Heart right ventricle (tissue), 16 donors: ENCODE measurements at regions not wholly inside any gene's neighbourhood (a gene's known extent, or its start where the extent isn't known, plus 50 kb on each side); places are given as distances from the start of the nearest gene placed in this dataset.

ENCODE experiments used
- ATAC-seq, 8 donors: fragments of 200-7000 bp; cut with Tn5 transposase; one replicate each; pipeline ENCODE4 v1.9.1; 2020; ENCODE audit warnings: mild to moderate bottlenecking in 8 of 8, moderate library complexity in 8 of 8, moderate number of reproducible peaks in 1 of 8
- DNase-seq, 2 donors: peaks; one replicate each; pipeline ENCODE4 v3.0.0-alpha.2; 2020
- H3K27ac ChIP-seq, 10 donors: fragments of 200-600 bp; sonication (generic) in 2 of 10; one replicate each; pipeline versions ENCODE4 v1.5.0 to v1.8.0; 2020 to 2022; ENCODE audit warnings: mild to moderate bottlenecking in 3 of 10
- H3K27me3 ChIP-seq, 7 donors: fragments of 200-600 bp; one replicate each; pipeline ENCODE4 v1.8.0; 2021 to 2022; ENCODE audit warnings: mild to moderate bottlenecking in 2 of 7
- H3K36me3 ChIP-seq, 9 donors: fragments of 200-600 bp; sonication (generic) in 1 of 9; one replicate each; pipeline versions ENCODE4 v1.5.0 to v1.8.0; 2020 to 2022; ENCODE audit warnings: mild to moderate bottlenecking in 2 of 9
- H3K4me1 ChIP-seq, 9 donors: fragments of 200-600 bp; sonication (generic) in 1 of 9; one replicate each; pipeline versions ENCODE4 v1.5.0 to v1.8.0; 2020 to 2022; ENCODE audit warnings: mild to moderate bottlenecking in 4 of 9
- H3K4me3 ChIP-seq, 10 donors: fragments of 200-600 bp; sonication (generic) in 2 of 10; one replicate each; pipeline versions ENCODE4 v1.5.0 to v1.8.0; 2020 to 2022; ENCODE audit warnings: mild to moderate bottlenecking in 7 of 10, moderate library complexity in 2 of 10
- H3K9me3 ChIP-seq, 11 donors: fragments of 200-600 bp in 10 of 11; sonication (generic) in 2 of 11; one replicate each; pipeline versions ENCODE4 v1.5.0 to v1.8.0; 2013 to 2022; ENCODE audit warnings: mild to moderate bottlenecking in 2 of 11, control low read depth in 1 of 11, moderate library complexity in 1 of 11
- WGBS, 2 donors: extraction: QIAGEN DNeasy Blood & Tissue Kit; methylation state at CpG; one replicate each; pipeline ENCODE4 v1.1.7; 2013; ENCODE audit warnings: inconsistent platforms in 1 of 2; 5-methylcytosine and 5-hydroxymethylcytosine counted together
- intact Hi-C, 10 donors: fragments of 100-400 bp; cut with DNase I; formaldehyde crosslinking; loops; one replicate each; pipeline versions ENCODE4 v1.11.1 to v1.14.2; 2022
- TF ChIP-seq, protein P1 (sequence below), 9 donors: fragments of 200-600 bp; sonication (generic) in 2 of 9; IDR thresholded peaks; one replicate each; pipeline versions ENCODE4 v1.5.0 to v1.8.0; 2021 to 2022; ENCODE audit warnings: antibody characterized with exemption in 9 of 9, mild to moderate bottlenecking in 5 of 9, moderate library complexity in 1 of 9
- donor health status: Arrhythmogenic right ventricular cardiomyopathy.
- donor health status: ischemic (EF 13 %, LVEDD 7.1; RV severe dilation, severe dysfunction).
- donor health status: healthy with polysubstance abuse.
- donor health status: DM: no; HTN: yes; CAD: no.
- donor health status: DM: no; HTN: no; CAD: no.
- donor health status: ischemic (EF 25% LVEDD 6.9; RV normal size, moderate dysfunction).
- donor health status: ischemic (EF 25% LVEDD 5.7; RV mildly dilated, moderate dysfunction).
- donor health status: healthy.
- donor health status: DM: yes; HTN: yes; CAD: no.
- donor health status: Ischemic cardiomyopathy.
- donor health status: ischemic (EF 35%, LVEDD 5.7; RV mildly dilated, moderate dysfunction).
- donor health status: nonischemic (EF 11% LVEDD 7.7; RV severe dilation, severe dysfunction).
- donor health status: DM: yes; HTN: yes; CAD: no.
- donor health status: PGD.
- donor health status: ischemic (EF 29% LVEDD 5.4; RV normal size, mild dysfunction).
- donor health status: nonischemic (EF 23%, LVEDD 6.1; RV moderate dilation, normal function).

DNA sequence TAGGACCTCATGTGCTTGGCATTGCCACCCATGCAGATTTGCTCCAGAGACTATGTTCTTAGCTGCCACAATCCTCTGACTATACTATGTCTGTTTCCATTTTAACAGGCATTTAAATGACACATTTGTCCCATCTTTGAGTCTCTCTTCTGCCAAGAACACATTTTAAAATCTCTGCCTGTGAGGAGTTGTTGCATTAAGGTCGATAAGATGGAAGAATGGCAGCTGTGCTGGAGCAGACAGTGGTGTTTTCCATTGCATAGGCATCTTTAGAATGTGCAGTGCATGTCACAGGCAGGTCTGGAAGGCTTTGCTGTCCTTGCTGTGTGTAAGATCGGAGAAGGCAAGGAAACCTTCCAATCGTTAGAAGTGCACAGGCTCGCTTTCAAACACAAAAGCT, 70.9 kb upstream of the CELF2 start:
- Histone ChIP-seq H3K27me3 (peaks cover 0 to 4% (median 0%) of the 10 kb centered on the region in 7 donors), H3K36me3 (no peaks in the 10 kb centered on the region), H3K4me3 (no peak overlapping the region), H3K4me1 (no peaks in the 10 kb centered on the region), H3K27ac (no peak overlapping the region), H3K9me3 (peaks cover 0 to 17% (median 0%) of the 10 kb centered on the region in 11 donors)
- ATAC-seq (no peak), DNase-seq (no peak)
- TF ChIP-seq, protein P1, sequence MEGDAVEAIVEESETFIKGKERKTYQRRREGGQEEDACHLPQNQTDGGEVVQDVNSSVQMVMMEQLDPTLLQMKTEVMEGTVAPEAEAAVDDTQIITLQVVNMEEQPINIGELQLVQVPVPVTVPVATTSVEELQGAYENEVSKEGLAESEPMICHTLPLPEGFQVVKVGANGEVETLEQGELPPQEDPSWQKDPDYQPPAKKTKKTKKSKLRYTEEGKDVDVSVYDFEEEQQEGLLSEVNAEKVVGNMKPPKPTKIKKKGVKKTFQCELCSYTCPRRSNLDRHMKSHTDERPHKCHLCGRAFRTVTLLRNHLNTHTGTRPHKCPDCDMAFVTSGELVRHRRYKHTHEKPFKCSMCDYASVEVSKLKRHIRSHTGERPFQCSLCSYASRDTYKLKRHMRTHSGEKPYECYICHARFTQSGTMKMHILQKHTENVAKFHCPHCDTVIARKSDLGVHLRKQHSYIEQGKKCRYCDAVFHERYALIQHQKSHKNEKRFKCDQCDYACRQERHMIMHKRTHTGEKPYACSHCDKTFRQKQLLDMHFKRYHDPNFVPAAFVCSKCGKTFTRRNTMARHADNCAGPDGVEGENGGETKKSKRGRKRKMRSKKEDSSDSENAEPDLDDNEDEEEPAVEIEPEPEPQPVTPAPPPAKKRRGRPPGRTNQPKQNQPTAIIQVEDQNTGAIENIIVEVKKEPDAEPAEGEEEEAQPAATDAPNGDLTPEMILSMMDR (IDR thresholded peaks at IDR 0.05) = no peak
- intact Hi-C loops = no loop called here
- WGBS, 2 donors = 75 to 76% methylated on average over 4 of the region's 4 CpGs

DNA sequence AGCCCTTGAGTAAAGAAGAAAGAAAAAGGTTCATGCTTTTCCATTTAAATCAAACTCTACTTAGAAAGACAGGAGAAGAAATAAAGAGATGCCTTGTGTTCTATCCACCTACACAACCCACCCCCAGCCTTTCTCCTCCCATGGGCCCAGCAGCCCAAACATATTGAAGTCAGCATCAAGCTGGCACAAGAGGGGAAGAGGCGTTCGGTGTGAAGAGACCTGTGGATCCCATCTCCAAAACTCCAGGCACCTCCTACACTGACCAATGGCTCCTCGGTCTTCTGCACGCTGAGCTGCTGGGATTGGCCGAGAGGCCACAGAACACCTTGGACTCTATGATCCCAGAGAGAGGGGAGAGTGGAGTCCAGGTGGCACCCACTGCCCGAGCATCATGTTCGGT, 66.0 kb upstream of the CELF2 start:
- intact Hi-C loops = no loop called here
- no peak overlapping the region for H3K27ac ChIP-seq
- DNase-seq = no peak
- no peak overlapping the region for H3K4me3 ChIP-seq
- no peaks in the 10 kb centered on the region for H3K9me3 ChIP-seq
- H3K4me1 ChIP-seq = no peaks in the 10 kb centered on the region
- no peak for ATAC-seq
- 97 to 98% methylated on average over 7 of the region's 7 CpGs for WGBS, 2 donors
- TF ChIP-seq, protein P1 (IDR thresholded peaks at IDR 0.05) = no peak
- peaks cover 0 to 4% (median 0%) of the 10 kb centered on the region in 7 donors for H3K27me3 ChIP-seq
- no peaks in the 10 kb centered on the region for H3K36me3 ChIP-seq

DNA sequence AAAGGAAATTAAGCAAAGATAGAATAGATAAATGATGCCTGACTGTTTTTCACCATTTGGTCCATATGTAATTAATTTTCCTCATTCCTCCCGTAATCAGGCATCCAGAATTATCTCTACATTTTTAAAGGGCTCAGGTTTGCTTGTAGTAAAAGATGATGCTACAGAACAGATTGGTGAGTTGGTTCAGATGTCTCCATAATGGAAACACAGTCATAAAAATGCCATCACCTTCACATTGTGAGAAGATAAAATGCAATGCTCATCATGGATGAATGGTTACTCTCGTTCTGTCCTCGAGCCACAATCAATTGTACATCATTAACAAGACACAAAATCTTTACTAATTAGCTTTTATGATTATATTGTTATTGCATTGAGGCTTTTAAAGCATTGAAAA, 64.9 kb upstream of the CELF2 start:
- Histone ChIP-seq H3K9me3 (no peaks in the 10 kb centered on the region), H3K36me3 (no peaks in the 10 kb centered on the region), H3K27ac (no peak overlapping the region), H3K4me1 (no peaks in the 10 kb centered on the region), H3K27me3 (peaks cover 0 to 4% (median 0%) of the 10 kb centered on the region in 7 donors), H3K4me3 (no peak overlapping the region)
- DNase-seq = no peak
- TF ChIP-seq, protein P1 (IDR thresholded peaks at IDR 0.05) = no peak
- 82 to 89% methylated on average over 3 of the region's 3 CpGs for WGBS, 2 donors
- intact Hi-C loops = no loop called here
- ATAC-seq = no peak

DNA sequence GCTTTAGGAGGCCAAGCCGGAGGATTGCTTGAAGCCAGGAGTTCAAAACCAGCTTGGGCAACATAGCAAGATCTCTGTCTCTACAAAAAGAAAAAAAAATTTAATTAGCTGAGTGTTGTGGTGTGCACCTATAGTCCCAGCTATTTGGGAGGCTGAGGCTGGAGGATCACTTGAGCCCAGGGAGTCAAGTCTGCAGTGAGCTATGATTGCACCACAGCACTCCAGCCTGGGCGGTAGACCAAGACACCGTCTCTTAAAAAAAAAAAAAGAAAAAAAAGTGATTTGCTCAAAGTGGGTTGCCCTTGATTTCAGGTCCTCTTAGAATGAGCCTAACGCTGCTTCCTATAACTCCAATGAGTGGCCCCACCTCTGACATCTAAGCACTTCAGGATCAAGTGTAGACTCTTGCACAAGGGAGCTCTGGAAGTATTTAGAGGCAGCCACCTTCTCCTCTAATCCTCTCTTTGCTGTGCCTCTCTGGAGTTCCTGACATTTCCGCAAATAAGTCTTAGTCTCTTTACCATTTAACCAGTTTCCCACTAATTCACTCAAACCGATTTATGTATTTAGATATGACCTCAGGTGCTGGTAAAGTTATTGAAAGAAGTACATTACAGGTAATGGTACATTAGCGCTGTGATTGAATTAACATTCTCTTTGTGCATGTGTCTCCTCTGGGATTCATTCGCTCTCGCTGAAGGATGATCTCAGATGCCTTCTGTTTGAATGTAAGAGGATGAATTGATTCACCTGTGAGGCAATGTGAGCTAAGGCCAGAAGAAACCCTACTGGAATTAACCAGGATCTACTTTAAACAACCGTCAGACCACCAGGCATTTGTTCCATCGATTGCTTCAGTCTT, 60.8 kb upstream of the CELF2 start:
- Histone ChIP-seq H3K27ac (no peak overlapping the region), H3K4me3 (no peak overlapping the region), H3K27me3 (no peaks in the 10 kb centered on the region), H3K4me1 (peaks cover 0 to 13% (median 7%) of the 10 kb centered on the region in 9 donors), H3K9me3 (no peaks in the 10 kb centered on the region), H3K36me3 (no peaks in the 10 kb centered on the region)
- ATAC-seq (no peak), DNase-seq (no peak)
- WGBS, 2 donors = 96 to 98% methylated on average over 11 of the region's 11 CpGs
- TF ChIP-seq, protein P1 (IDR thresholded peaks at IDR 0.05) = no peak
- intact Hi-C loops = no loop called here
